Activated CD4-positive, alpha-beta memory T cell treated with anti-CD3 and anti-CD28 coated beads, Interleukin-2, amount 10 ng/mL, durations not matched to agents 7 days and 5 days (primary cell): ENCODE measurements at regions not wholly inside any gene's neighbourhood (a gene's known extent, or its start where the extent isn't known, plus 50 kb on each side); places are given as distances from the start of the nearest gene placed in this dataset.
"Not testable (repeated sequence)": the region's sequence is repeated elsewhere in the genome, so short reads cannot be mapped to it uniquely, and the experiment has no call there.

Experiments used
- CTCF ChIA-PET: fragments of 350-600 bp; sonication (Branson Sonifier 250); formaldehyde crosslinking; loops from one replicate; lab custom pipeline; 2021; ENCODE audit warnings: antibody characterized with exemption, inconsistent platforms; lab: Charles Lee
- POLR2A ChIA-PET: fragments of 350-600 bp; sonication (Branson Sonifier 250); formaldehyde crosslinking; loops from one replicate; lab custom pipeline; 2021; ENCODE audit warnings: antibody characterized with exemption; lab: Charles Lee
- DNase-seq: peaks from one replicate; pipeline ENCODE4 v3.0.0-alpha.2; 2020
- H3K27ac Mint-ChIP-seq: one replicate; pipeline ENCODE4 v1.8.0; 2021; ENCODE audit warnings: mild to moderate bottlenecking, mixed read lengths
- H3K27me3 Mint-ChIP-seq: one replicate; pipeline ENCODE4 v1.8.0; 2021; ENCODE audit warnings: mixed read lengths
- H3K36me3 Mint-ChIP-seq: one replicate; pipeline ENCODE4 v1.8.0; 2021; ENCODE audit warnings: low read depth, mixed read lengths
- H3K4me1 Mint-ChIP-seq: one replicate; pipeline ENCODE4 v1.8.0; 2021; ENCODE audit warnings: mixed read lengths
- H3K4me3 Mint-ChIP-seq: one replicate; pipeline ENCODE4 v1.8.0; 2021; ENCODE audit warnings: mild to moderate bottlenecking, mixed read lengths
- H3K9me3 Mint-ChIP-seq: one replicate; pipeline ENCODE4 v1.8.0; 2021; ENCODE audit warnings: mixed read lengths

GRCh38 chr3:144590854-144591253 is 619.2 kb downstream of the DIPK2A start:
- Mint-ChIP-seq H3K27me3 (no peaks in the 10 kb centered on the region), H3K4me1 (no peaks in the 10 kb centered on the region), H3K4me3 (no peak overlapping the region), H3K9me3 (no peaks in the 10 kb centered on the region), H3K27ac (no peak overlapping the region), H3K36me3 (no peaks in the 10 kb centered on the region)
- ChIA-PET POLR2A (no interaction called here), CTCF (no interaction called here)
- no peak for DNase-seq

- no peak for DNase-seq
- Mint-ChIP-seq H3K9me3 (peaks cover 5% of the 10 kb centered on the region), H3K4me1 (no peaks in the 10 kb centered on the region), H3K36me3 (no peaks in the 10 kb centered on the region), H3K27ac (no peak overlapping the region), H3K4me3 (no peak overlapping the region), H3K27me3 (no peaks in the 10 kb centered on the region)
- ChIA-PET POLR2A (no interaction called here), CTCF (no interaction called here)
Measured at GRCh38 chr3:144593881-144594280, 622.3 kb downstream of the DIPK2A start.

GRCh38 chr3:144620236-144620635 is 648.6 kb downstream of the DIPK2A start:
- H3K4me3 Mint-ChIP-seq, DNase-seq, H3K4me1 Mint-ChIP-seq, H3K9me3 Mint-ChIP-seq, H3K27me3 Mint-ChIP-seq, H3K36me3 Mint-ChIP-seq, CTCF ChIA-PET, H3K27ac Mint-ChIP-seq, POLR2A ChIA-PET: not testable (repeated sequence)

- no peak for DNase-seq
- no peaks in the 10 kb centered on the region for H3K27me3 Mint-ChIP-seq
- no peaks in the 10 kb centered on the region for H3K4me1 Mint-ChIP-seq
- CTCF ChIA-PET, result no interaction called here
- no peak overlapping the region for H3K4me3 Mint-ChIP-seq
- POLR2A ChIA-PET, result no interaction called here
- H3K27ac Mint-ChIP-seq, result no peak overlapping the region
- peaks cover 2% of the 10 kb centered on the region for H3K9me3 Mint-ChIP-seq
- no peaks in the 10 kb centered on the region for H3K36me3 Mint-ChIP-seq
Measured at GRCh38 chr3:144622845-144623244, 651.2 kb downstream of the DIPK2A start.

GRCh38 chr3:144624656-144625055 is 653.0 kb downstream of the DIPK2A start:
- no peaks in the 10 kb centered on the region for H3K4me1 Mint-ChIP-seq
- no peak overlapping the region for H3K27ac Mint-ChIP-seq
- no peak overlapping the region for H3K4me3 Mint-ChIP-seq
- no peaks in the 10 kb centered on the region for H3K36me3 Mint-ChIP-seq
- no peaks in the 10 kb centered on the region for H3K27me3 Mint-ChIP-seq
- DNase-seq, result no peak
- CTCF ChIA-PET, result no interaction called here
- no peaks in the 10 kb centered on the region for H3K9me3 Mint-ChIP-seq
- POLR2A ChIA-PET, result no interaction called here

- POLR2A ChIA-PET, result interaction anchor here (0.7 kb wide), 1 partner anchor 749 kb away, joined by 3 read pairs; no protein-coding TSS in a partner anchor
- Mint-ChIP-seq H3K4me1 (no peaks in the 10 kb centered on the region), H3K9me3 (no peaks in the 10 kb centered on the region), H3K36me3 (no peaks in the 10 kb centered on the region), H3K27ac (no peak overlapping the region), H3K27me3 (no peaks in the 10 kb centered on the region), H3K4me3 (no peak overlapping the region)
- CTCF ChIA-PET, result no interaction called here
- DNase-seq, result no peak
Measured at GRCh38 chr3:144626835-144627234, 655.2 kb downstream of the DIPK2A start.

GRCh38 chr3:144629381-144629780 is 657.8 kb downstream of the DIPK2A start:
- POLR2A ChIA-PET, result no interaction called here
- Mint-ChIP-seq H3K9me3 (no peaks in the 10 kb centered on the region), H3K4me1 (no peaks in the 10 kb centered on the region), H3K27me3 (no peaks in the 10 kb centered on the region), H3K36me3 (no peaks in the 10 kb centered on the region), H3K4me3 (no peak overlapping the region), H3K27ac (no peak overlapping the region)
- CTCF ChIA-PET, result no interaction called here
- no peak for DNase-seq

GRCh38 chr3:144636833-144637232 is 665.2 kb downstream of the DIPK2A start:
- no peak for DNase-seq
- ChIA-PET POLR2A (no interaction called here), CTCF (no interaction called here)
- Mint-ChIP-seq H3K36me3 (no peaks in the 10 kb centered on the region), H3K9me3 (no peaks in the 10 kb centered on the region), H3K4me3 (no peak overlapping the region), H3K4me1 (no peaks in the 10 kb centered on the region), H3K27ac (no peak overlapping the region), H3K27me3 (no peaks in the 10 kb centered on the region)

GRCh38 chr3:144638009-144638408 is 666.4 kb downstream of the DIPK2A start:
- no peak overlapping the region for H3K27ac Mint-ChIP-seq
- POLR2A ChIA-PET, result no interaction called here
- no peak overlapping the region for H3K4me3 Mint-ChIP-seq
- H3K27me3 Mint-ChIP-seq, result no peaks in the 10 kb centered on the region
- H3K4me1 Mint-ChIP-seq, result no peaks in the 10 kb centered on the region
- no peak for DNase-seq
- CTCF ChIA-PET, result no interaction called here
- H3K36me3 Mint-ChIP-seq, result no peaks in the 10 kb centered on the region
- no peaks in the 10 kb centered on the region for H3K9me3 Mint-ChIP-seq

GRCh38 chr3:144643771-144644198 is 672.2 kb downstream of the DIPK2A start:
- Mint-ChIP-seq H3K36me3 (no peaks in the 10 kb centered on the region), H3K4me1 (no peaks in the 10 kb centered on the region), H3K27me3 (no peaks in the 10 kb centered on the region), H3K27ac (no peak overlapping the region), H3K9me3 (no peaks in the 10 kb centered on the region), H3K4me3 (no peak overlapping the region)
- POLR2A ChIA-PET, result no interaction called here
- no peak for DNase-seq
- CTCF ChIA-PET, result no interaction called here

GRCh38 chr3:144645300-144645699 is 673.7 kb downstream of the DIPK2A start:
- ChIA-PET POLR2A (no interaction called here), CTCF (no interaction called here)
- no peaks in the 10 kb centered on the region for H3K36me3 Mint-ChIP-seq
- H3K27ac Mint-ChIP-seq, result no peak overlapping the region
- no peaks in the 10 kb centered on the region for H3K27me3 Mint-ChIP-seq
- no peaks in the 10 kb centered on the region for H3K9me3 Mint-ChIP-seq
- no peak for DNase-seq
- H3K4me3 Mint-ChIP-seq, result no peak overlapping the region
- H3K4me1 Mint-ChIP-seq, result no peaks in the 10 kb centered on the region

- no peak for DNase-seq
- Mint-ChIP-seq H3K36me3 (no peaks in the 10 kb centered on the region), H3K4me1 (no peaks in the 10 kb centered on the region), H3K9me3 (no peaks in the 10 kb centered on the region), H3K27me3 (no peaks in the 10 kb centered on the region), H3K27ac (no peak overlapping the region), H3K4me3 (no peak overlapping the region)
- ChIA-PET POLR2A (no interaction called here), CTCF (no interaction called here)
Measured at GRCh38 chr3:144650380-144650779, 678.8 kb downstream of the DIPK2A start.

GRCh38 chr3:144652573-144652972 is 681.0 kb downstream of the DIPK2A start:
- ChIA-PET POLR2A (no interaction called here), CTCF (no interaction called here)
- Mint-ChIP-seq H3K9me3 (no peaks in the 10 kb centered on the region), H3K27ac (no peak overlapping the region), H3K27me3 (no peaks in the 10 kb centered on the region), H3K4me1 (no peaks in the 10 kb centered on the region), H3K4me3 (no peak overlapping the region), H3K36me3 (no peaks in the 10 kb centered on the region)
- no peak for DNase-seq

GRCh38 chr3:144655423-144655822 is 683.8 kb downstream of the DIPK2A start:
- Mint-ChIP-seq H3K27ac (no peak overlapping the region), H3K4me1 (no peaks in the 10 kb centered on the region), H3K9me3 (no peaks in the 10 kb centered on the region), H3K27me3 (no peaks in the 10 kb centered on the region), H3K4me3 (no peak overlapping the region), H3K36me3 (no peaks in the 10 kb centered on the region)
- ChIA-PET POLR2A (no interaction called here), CTCF (no interaction called here)
- DNase-seq, result no peak

GRCh38 chr3:144660186-144660585 is 688.6 kb downstream of the DIPK2A start:
- CTCF ChIA-PET, result no interaction called here
- H3K9me3 Mint-ChIP-seq, result peaks cover 5% of the 10 kb centered on the region
- no peak for DNase-seq

More at GRCh38 chr3:144660186-144660585, 688.6 kb downstream of the DIPK2A start:
- no peaks in the 10 kb centered on the region for H3K4me1 Mint-ChIP-seq
- POLR2A ChIA-PET, result no interaction called here
- H3K27ac Mint-ChIP-seq, result no peak overlapping the region
- H3K4me3 Mint-ChIP-seq, result no peak overlapping the region
- H3K36me3 Mint-ChIP-seq, result no peaks in the 10 kb centered on the region
- no peaks in the 10 kb centered on the region for H3K27me3 Mint-ChIP-seq
